ENCODE measurements at regions not wholly inside any gene's neighbourhood (a gene's known extent, or its start where the extent isn't known, plus 50 kb on each side); places are given as distances from the start of the nearest gene placed in this dataset.
"Not testable (repeated sequence)": the region's sequence is repeated elsewhere in the genome, so short reads cannot be mapped to it uniquely, and the experiment has no call there.

DNA sequence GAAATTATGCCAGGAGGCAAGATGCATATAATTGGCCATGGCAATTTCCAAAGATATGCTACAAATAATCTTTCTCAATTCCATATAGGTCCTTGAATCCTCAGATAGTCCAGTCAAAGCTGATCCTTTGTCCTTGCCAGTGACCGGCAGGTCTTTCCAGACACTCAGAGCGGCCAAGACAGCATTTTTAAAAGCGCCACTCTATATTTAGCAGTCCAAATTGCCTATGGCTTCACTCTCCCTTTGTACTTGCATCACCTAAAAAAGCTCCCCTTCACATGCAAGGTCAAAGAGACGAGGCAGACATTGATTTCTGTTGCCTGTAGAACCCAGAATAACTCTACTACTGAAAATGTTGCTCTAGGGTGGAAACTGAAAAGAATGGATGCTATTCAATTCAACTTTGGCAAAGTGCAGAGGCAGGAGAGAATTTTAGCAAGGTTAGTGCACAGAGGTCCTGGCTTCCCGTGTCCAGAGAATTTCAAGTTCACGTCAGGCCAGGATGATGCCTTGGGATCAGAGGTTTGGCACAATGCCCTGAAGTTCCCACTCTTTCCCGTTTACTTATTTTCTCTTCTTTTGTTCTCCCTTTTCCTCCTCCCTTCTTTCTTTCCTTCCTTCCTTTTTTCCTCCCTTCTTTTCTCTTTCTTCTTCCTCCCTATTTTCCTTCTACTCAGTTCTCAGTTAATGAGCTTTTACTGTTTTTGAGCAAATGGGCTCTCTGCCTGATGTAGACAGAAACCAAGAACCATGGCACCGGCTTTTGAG lies 108.5 kb downstream of the KCNK1 start:
- DNase-seq (ENCODE audit: low spot score), result no peak

DNA sequence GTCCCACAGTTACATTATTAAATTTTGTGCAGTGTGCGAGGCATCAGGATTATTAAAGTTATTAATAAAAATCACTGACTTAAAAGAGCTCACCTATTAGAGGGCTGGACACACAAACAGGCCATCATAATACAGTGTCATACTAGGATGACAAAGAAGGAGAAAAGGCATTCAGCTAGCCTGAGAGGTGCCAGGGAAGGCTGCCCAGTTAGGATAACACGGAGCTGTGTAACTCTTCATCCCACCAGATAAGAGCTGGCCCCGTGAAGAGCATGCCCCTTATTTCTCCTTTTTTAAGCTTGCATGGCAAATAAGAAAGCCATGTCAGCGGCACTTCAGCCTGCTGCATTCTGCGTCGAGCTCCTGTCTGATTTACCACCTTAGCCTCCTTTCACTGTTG lies 109.5 kb downstream of the KCNK1 start:
- no peak for DNase-seq (ENCODE audit: low spot score)

DNA sequence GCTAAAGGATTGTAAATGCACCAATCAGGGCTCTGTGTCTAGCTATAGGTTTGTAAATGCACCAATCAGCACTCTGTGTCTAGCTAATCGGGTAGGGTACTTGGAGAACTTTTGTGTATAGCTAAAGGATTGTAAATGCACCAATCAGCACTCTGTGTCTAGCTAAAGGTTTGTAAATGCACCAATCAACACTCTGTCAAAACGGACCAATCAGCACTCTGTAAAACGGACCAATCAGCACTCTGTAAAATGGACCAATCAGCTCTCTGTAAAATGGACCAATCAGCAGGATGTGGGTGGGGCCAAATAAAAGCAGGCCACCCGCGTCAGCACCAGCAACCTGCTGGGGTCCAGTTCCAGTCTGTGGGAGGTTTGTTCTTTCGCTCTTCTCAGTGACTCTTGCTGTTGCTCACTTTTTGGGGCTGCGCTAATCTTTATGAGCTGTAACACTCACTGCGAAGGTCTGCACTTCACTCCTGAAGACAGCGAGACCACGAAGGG lies 110.3 kb downstream of the KCNK1 start:
- not testable (repeated sequence) for DNase-seq (ENCODE audit: low spot score)

DNA sequence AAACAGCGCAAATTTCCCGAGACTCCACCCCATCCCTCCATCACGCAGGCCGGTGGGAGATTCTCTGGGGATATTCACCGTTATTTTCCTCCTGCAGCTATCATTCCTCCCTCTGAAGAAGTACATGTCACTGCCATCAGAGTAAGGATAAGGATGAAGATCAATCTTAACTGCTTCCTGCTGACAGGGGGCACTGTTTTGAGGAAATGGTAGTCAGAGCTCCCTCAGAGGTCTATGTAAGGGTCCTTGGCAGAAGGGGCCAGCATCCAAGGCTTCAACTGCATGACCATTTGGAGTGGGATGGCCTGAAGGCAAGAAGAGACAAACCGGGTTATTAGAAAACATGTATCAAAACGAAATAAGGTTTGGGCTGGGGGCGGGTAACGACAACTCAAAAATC lies 111.5 kb downstream of the KCNK1 start:
- no peak for DNase-seq (ENCODE audit: low spot score)

DNA sequence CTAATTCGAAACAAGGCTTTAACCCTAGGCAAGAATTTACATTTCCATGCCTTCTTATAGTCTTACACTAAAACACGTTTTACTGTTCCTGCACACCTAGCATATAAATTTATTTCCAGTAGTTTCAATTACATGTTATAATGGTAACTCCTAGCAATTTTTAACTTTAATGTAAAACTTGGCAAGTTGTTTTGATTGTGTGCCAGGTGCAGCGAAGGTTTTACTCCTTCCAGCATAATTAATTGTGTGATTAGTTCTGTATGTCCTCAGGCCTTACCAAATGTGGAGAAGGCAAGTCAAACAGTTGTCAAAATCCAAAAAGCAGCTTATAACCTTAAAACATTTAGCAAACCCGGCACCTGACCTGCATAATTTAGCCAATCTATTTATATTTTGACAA lies 114.8 kb downstream of the KCNK1 start:
- no peak for DNase-seq (ENCODE audit: low spot score)

DNA sequence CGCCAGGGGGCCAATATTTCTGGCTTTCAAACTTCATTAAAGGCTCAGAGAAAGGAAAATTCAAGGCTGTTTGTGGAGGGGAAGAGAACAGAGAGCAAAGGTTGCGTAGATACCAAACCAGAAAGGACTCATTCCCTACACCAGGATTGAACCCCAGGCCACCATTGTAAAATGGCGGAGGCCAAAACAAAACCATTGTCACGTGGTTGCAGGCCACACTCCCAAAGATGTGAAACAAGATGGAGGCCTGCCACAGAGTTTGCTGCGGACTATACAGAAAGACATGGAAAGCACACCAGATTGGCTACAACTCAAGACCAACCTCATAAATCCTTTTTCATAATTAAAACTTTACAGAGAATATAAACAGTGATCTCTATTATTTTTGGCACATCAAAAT lies 116.5 kb downstream of the KCNK1 start:
- DNase-seq (ENCODE audit: low spot score), result no peak

DNA sequence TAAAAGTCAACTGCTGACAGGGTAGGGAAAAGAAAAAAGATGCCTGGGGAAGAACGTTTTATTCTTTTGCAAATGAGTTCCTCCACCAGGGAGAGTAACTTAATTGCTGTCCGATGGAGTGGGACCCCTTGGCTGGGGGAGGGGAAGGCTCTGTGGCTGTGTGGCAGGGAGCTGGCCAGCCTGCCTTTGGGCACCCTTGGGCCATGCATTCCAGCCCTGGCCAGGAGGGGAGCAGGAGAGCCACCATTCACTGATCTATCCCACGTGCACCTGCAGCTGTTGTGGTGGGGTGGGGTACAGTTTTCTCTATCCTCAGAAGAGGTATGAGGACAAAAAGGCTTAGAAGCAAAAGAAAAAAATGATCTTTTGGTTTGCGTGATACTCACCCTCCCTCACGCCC lies 116.9 kb downstream of the KCNK1 start:
- peak; percentile 22 for DNase-seq (ENCODE audit: low spot score)

DNA sequence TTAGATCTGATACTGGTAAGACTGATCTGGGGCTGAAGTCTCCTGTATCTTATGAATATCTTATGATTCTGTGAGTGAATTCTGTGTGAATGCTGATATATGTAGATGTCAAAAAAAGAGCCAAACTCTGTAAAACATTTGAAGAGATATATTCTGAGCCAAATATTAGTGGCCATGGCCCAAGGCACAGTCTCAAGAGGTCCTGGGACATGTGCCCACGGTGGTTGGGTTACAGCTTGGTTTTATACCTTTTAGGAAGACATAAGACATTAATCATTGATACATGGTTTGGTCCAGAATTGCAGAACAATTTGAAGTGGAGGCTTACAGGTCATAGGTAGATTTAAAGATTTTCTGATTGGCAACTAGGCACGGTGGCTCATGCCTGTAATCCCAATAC lies 118.3 kb downstream of the KCNK1 start:
- no peak for DNase-seq (ENCODE audit: low spot score)

DNA sequence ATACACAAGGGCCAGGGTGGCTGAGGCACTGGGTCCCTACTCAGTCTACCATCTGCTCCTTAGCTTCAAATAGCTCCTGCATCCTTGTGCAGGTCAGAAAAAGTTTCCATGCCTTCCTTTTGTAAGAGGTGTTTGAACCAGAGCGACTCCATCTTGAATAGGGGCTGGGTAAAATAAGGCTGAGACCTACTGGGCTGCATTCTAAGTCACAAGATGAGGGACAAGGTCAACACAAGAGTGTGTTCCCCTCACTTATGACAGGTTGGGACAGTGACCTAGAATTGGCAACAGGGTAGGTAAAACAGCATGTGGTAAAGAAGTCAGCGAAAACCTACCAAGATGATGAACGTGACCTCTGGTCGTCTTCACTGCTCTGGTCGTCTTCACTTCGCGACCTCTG lies 120.5 kb downstream of the KCNK1 start:
- no peak for DNase-seq (ENCODE audit: low spot score)

DNA sequence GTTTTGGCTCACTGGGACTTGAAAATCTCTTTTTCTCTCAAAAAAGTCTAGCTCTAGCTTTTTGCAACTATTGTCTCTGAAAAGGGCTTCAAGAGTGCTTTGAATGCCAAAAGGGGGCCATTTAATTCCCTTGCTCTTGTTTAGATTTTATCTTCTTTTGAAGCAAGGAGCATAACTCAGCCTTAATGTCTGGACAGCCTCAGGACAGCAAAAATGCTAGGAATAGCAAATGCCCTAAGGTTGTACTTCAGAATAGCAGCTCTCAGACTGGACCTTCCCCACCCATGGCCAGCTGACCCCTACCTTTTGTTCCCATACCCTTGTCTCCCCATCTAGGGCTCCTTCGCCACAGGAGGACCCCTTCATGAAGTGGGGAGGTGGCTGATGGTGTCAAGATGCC lies 121.4 kb downstream of the KCNK1 start:
- no peak for DNase-seq (ENCODE audit: low spot score)

DNA sequence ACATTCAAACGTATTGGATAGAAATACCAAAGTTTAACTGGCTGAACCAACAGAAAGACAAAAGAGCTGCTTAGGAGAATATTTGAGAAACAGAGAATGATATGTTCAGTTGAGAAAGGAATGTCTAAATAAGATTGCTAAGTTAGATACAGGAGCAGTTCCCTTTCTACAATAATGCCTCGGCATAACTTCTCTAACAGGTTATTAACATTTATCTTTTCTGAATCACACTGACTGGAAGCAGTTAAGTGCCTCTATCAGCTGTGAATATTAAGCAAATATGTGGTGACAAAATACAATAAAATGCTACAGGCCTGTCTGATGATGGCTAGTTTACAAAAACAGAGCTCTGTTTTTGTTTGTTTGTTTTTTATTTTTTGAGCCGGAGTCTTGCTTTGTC lies 121.9 kb downstream of the KCNK1 start:
- DNase-seq (ENCODE audit: low spot score), result no peak

DNA sequence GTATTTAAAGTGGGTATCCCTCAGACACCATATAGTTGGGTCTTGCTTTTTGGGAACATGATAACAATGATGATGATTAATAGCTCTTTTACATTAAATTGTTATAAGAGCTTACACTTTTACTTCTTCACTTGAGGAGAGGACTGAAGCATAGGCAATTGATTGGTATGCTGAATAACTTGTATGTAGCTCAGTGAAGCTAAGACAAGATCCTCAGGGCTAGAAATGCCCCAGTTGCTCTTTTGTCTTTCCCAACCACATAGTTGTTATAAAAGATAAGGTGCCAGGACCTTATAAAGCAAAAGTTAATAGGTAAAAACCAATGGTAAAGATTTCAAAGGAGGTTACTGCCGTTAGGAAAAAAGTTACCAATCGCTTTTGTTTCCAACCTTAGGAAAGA lies 123.4 kb downstream of the KCNK1 start:
- no peak for DNase-seq (ENCODE audit: low spot score)

DNA sequence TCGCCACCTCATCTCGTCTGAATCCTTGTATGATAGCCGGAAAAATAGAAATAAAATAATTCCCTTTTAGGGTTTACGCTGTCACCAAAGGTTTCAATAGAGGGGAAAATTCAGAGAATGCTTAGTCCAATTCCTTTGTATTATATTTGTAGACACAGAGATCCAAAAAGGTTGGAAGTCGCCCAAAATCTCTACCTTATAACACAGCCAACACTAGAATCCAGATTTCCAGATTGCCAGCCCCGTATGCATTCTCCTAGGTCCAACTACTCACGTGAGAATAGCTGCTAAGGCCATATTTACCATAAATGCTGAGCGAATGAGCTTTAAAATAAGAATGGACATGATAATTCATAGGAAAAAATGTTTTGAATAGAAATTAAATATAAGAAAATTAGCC lies 124.5 kb downstream of the KCNK1 start:
- DNase-seq (ENCODE audit: low spot score), result no peak

DNA sequence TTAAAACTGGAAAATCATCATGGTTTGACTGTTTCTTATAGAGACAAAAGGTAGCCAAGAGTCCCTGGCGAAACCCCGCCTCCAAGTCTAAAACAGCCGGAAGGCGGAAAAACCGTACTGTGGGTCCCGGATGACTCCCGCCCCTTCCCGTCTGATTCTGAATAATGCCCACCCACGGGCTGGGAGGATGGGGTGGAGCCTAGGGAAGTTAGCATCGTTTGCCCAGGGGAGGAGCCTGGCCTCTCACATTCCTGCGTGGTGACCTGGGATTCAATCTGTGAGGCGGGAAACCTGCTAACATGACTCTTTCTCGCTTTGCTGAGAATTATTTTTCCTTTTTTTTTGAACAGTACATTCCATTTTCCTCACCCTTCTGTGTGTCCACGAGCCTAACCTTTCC lies 124.9 kb downstream of the KCNK1 start:
- DNase-seq (ENCODE audit: low spot score), result no peak

DNA sequence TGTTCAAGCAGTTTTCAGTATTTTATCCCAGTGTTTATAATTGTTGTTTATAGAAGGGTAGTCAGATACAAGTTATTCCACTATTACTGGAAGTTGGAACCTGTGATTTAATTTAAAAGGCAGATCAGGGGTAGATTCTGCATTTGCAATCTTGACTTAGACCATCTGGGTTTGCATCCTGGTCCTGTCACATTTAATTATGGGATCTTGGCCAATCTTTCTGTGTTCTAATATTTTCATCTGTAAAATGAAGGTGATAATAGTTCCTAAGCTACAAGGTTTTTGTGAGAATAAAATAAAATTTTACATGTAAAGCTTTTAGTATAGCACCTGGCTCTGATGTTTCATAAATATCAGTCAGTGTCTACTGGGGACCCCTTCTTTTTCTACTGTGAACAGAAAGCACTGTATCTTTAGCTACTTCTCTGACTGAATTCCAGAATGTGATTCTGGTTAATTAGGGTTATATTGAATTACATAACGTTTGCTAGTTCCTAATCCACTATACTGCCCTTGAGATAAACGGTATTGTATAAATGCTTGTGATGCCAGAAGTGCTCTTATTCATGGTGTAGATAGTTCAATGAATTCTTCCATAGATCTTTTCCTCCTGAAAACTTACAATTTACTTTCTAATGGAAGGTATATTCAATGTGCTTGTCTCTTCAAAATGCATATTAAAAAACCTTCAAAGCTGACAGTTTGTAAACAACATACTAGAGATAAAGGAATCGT lies 131.0 kb downstream of the KCNK1 start:
- no peak for DNase-seq (ENCODE audit: low spot score)

DNA sequence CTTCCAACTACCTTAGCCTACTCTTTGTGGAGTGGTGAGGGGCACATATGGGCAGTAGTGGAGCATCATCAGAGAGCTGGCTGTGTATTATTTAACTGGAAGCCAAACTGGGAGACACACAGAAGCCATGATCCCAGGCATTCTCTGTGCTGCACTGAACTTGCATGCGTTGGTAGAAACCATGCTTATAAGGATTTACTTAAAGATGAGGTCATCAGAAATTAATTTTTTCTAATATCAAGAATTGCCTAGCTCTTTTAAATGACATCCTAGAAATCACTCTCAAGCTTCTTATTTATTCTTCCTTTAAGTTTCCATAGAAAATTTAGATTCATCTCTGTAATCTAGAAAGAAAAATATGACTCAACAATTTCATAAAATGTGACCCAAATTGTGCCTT lies 136.2 kb downstream of the KCNK1 start:
- DNase-seq (ENCODE audit: low spot score), result no peak

DNA sequence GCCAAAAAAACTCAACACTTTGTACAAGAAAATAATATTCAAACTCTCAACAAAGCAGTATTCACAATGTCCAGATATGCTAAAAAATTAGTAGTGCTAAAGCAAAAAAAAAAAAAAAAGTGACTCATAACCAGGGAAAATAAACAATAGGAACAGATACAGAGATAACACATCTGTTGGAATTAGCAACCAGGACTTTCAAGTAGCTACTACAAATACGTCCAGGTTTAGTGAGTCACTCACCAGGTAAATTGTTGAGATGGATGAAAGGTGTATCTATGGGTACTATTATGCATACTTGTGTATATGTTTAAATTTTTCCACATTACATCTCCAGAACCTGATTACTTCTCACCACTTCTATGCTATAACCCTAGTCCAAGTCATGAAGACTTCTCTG lies 144.8 kb upstream of the SLC35F3 start:
- DNase-seq (ENCODE audit: low spot score), result peak; percentile 55

DNA sequence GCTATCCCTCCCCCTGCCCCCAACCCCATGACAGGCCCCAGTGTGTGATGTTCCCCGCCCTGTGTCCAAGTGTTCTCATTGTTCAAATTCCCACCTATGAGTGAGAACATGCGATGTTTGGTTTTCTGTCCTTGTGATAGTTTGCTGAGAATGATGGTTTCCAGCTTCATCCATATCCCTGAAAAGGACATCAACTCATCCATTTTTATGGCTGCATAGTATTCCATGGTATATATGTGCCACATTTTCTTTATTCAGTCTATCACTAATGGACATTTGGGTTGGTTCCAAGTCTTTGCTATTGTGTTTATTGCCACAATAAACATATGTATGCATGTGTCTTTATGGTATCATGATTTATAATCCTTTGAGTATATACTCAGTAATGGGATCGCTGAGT lies 140.2 kb upstream of the SLC35F3 start:
- not testable (repeated sequence) for DNase-seq (ENCODE audit: low spot score)

DNA sequence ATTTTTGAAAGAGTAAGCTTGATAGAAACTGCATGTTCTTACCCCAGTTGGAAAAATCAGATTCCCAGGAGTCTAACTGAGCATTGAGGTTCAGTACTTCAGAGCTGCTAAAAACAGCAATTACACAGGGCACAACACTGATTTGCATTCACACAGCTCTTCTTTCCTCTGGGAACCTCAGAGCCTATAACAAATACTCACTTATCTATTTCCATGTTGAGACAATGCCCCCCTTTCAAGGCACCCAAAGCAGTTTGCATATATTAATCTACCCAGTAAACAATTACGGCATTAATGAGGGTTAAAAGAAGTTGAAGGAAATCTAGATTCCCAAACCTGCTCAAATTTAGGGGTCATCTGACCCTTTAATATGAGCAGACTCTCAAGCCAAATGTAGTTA lies 126.9 kb upstream of the SLC35F3 start:
- DNase-seq (ENCODE audit: low spot score), result no peak

DNA sequence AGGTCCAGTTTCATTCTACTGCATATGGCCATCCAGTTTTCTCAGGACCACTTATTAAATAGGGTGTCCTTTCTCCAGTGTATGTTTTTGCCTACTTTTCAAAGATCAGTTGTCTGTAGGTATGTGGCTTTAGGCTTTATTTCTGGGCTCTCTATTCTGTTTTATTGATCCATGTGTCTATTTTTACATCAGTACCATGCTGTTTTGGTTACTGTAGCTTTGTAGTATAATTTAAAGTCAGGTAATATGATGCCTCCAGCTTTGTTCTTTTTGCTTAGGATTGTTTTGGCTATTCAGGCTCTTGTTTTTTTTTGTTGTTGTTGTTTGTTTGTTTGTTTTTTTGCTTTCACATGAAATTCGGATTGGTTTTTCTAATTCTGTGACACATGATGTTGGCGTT lies 124.4 kb upstream of the SLC35F3 start:
- DNase-seq (ENCODE audit: low spot score), result no peak

DNA sequence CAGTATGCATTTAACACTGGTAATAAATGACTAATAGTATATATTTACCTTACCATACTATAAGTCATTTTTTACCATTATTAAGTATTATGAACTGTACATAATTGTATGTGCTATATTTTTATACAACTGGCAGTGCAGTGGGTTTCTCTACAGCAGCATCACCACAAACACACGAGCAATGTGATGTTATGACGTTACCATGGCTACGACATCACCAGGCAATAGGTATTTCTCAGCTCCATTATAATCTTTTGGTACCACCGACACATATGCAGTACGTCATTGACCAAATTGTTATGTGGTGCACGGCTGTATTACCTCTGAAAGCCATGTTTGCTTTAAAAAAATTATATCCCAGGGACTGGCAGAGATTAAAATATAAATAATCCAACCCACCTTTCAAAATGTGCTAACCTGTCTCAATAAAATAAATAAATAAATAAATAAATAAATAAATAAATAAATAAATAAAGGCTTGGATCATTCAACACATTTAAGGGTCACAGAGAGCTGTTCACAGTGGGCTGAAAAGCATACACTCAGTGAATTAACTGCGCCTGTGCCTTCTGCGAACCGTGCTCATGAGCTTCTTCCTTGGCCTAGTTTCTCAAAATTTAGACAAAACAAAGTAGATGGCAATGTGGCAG lies 121.4 kb upstream of the SLC35F3 start:
- no peak for DNase-seq (ENCODE audit: low spot score)

DNA sequence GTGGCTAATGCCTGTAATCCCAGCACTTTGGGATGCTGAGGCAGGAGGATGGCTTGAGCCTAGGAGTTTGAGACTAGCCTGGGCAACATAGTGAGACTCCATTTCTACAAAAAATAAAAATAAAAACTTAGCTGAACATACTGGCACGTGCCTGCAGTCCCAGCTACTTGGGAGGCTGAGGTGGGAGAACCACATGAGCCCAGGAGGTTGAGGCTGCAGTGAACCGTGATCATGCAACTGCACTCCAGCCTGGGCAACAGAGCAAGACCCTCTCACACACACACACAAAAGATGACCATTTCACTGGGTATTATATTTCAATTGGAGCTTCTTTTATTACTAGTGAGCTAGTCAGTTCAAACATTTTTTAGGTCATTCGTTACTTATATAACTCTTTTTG lies 116.9 kb upstream of the SLC35F3 start:
- no peak for DNase-seq (ENCODE audit: low spot score)

DNA sequence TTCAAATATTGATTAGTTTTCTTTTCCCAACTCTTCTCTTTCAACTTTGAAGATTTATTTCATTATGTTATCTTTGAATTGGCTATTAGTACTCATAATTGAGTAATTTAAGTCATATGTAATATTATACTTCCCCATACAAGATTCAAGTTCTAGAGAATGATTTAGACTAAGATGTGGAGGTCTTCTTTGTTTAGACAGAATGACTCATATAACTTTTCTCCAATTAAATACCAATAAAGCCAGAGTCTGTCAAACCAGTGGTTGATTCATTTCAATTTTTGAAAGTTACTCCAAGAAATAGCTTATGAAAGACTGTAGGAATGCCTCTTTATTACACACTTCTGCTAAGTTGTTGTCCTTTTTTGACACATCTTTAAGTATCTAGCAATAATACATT lies 115.8 kb upstream of the SLC35F3 start:
- DNase-seq (ENCODE audit: low spot score), result no peak

All from LoVo (cell line).